Uterus (tissue), 3 donors: ENCODE measurements at regions not wholly inside any gene's neighbourhood (a gene's known extent, or its start where the extent isn't known, plus 50 kb on each side); places are given as distances from the start of the nearest gene placed in this dataset.

ENCODE experiments used
- DNase-seq, 2 donors: peaks; one replicate each; pipeline ENCODE4 v3.0.0-alpha.2; 2019 to 2020
- H3K27ac ChIP-seq, 2 donors: fragments of 200-600 bp; sonication (generic); 1 replicate in 1 of 2; 2 replicates in 1 of 2; pipeline ENCODE4 v1.5.1; 2016 to 2018
- H3K27me3 ChIP-seq, 2 donors: fragments of 200-600 bp; sonication (generic); one replicate each; pipeline ENCODE4 v1.5.1; 2018 to 2019; ENCODE audit warnings: control low read depth in 1 of 2
- H3K36me3 ChIP-seq, 2 donors: fragments of 200-600 bp; sonication (generic); one replicate each; pipeline ENCODE4 v1.5.1; 2019; ENCODE audit warnings: control low read depth in 1 of 2
- H3K4me1 ChIP-seq, 2 donors: fragments of 200-600 bp; sonication (generic); one replicate each; pipeline ENCODE4 v1.5.1; 2018 to 2019; ENCODE audit warnings: control low read depth in 1 of 2
- H3K4me3 ChIP-seq, 2 donors: fragments of 200-600 bp; sonication (generic); 1 replicate in 1 of 2; 2 replicates in 1 of 2; pipeline ENCODE4 v1.5.1; 2018 to 2019; ENCODE audit warnings: mild to moderate bottlenecking in 1 of 2
- H3K9me3 ChIP-seq, 2 donors: fragments of 200-600 bp; sonication (generic); one replicate each; pipeline ENCODE4 v1.5.1; 2019; ENCODE audit warnings: control low read depth in 1 of 2
- POLR2A ChIP-seq, 2 donors: fragments of 450-650 bp; IDR thresholded peaks; one replicate each; pipeline ENCODE4 v1.6.1; 2016; ENCODE audit warnings: antibody characterized with exemption in 2 of 2, mild to moderate bottlenecking in 1 of 2, moderate library complexity in 1 of 2
- intact Hi-C: fragments of 100-400 bp; cut with DNase I; formaldehyde crosslinking; loops from one replicate; pipeline ENCODE4 v1.15.1; 2023; ENCODE audit warnings: low total_unique reads
- TF ChIP-seq, protein P1 (sequence below), 4 experiments: fragments of 200-600 bp in 2 of 4; fragments of 450-650 bp in 2 of 4; sonication (generic) in 2 of 4; IDR thresholded peaks; one replicate each; pipeline ENCODE4 v1.5.1; 2016 to 2019; ENCODE audit warnings: antibody characterized with exemption in 4 of 4, mild to moderate bottlenecking in 2 of 4, moderate library complexity in 1 of 4
- donor health status: DM: yes; HTN: yes; CAD: no.

DNA sequence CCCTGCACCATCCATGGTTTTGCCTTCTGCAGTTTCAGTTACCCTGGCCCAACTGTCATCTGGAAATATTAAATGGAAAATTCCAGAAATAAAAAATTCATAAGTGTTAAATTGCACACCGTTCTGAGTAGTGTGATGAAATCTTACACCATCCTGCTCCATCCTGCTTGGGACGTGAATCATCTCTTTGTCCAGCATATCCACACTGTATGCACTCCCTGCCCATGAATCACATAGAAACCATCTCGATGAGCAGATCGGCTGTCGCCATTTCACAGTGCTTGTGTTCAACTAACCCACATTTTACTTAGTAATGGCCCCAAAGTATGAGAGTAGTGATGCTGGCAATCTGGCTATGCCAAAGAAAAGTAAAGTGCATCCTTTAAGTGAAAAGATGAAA, 105.9 kb upstream of the ID4 start:
- TF ChIP-seq, protein P1, sequence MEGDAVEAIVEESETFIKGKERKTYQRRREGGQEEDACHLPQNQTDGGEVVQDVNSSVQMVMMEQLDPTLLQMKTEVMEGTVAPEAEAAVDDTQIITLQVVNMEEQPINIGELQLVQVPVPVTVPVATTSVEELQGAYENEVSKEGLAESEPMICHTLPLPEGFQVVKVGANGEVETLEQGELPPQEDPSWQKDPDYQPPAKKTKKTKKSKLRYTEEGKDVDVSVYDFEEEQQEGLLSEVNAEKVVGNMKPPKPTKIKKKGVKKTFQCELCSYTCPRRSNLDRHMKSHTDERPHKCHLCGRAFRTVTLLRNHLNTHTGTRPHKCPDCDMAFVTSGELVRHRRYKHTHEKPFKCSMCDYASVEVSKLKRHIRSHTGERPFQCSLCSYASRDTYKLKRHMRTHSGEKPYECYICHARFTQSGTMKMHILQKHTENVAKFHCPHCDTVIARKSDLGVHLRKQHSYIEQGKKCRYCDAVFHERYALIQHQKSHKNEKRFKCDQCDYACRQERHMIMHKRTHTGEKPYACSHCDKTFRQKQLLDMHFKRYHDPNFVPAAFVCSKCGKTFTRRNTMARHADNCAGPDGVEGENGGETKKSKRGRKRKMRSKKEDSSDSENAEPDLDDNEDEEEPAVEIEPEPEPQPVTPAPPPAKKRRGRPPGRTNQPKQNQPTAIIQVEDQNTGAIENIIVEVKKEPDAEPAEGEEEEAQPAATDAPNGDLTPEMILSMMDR (IDR thresholded peaks at IDR 0.05): no peak
- no peak for TF ChIP-seq POLR2A (IDR thresholded peaks at IDR 0.05)
- no peaks in the 10 kb centered on the region for H3K27me3 ChIP-seq
- H3K27ac ChIP-seq: no peak overlapping the region
- H3K36me3 ChIP-seq: no peaks in the 10 kb centered on the region
- no peak overlapping the region for H3K4me3 ChIP-seq
- no peaks in the 10 kb centered on the region for H3K9me3 ChIP-seq
- no peak for DNase-seq
- H3K4me1 ChIP-seq: no peaks in the 10 kb centered on the region
- intact Hi-C loops: no loop called here

DNA sequence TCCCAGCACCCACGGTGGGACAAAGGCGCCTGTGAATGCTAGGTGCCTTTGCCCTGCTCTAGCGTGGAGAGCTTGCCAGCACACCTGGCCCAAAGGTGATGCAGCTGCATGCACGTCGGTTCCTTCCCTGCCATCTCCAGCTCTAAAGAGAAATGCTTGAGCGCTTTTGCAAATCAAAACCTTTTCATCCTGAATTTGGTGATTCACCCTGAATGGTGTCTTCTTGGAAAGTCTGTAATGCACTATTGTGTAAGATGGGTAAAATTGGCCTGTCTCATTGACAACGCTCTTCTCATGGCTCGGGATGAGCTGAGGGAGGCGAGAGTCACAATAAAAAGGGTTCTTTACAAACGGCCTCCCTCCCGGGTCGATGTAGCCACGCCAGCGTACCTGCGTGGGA, 103.1 kb upstream of the ID4 start:
- Histone ChIP-seq H3K36me3 (no peaks in the 10 kb centered on the region), H3K9me3 (no peaks in the 10 kb centered on the region), H3K4me1 (no peaks in the 10 kb centered on the region), H3K4me3 (no peak overlapping the region), H3K27ac (no peak overlapping the region), H3K27me3 (no peaks in the 10 kb centered on the region)
- no peak for DNase-seq
- intact Hi-C loops: no loop called here
- TF ChIP-seq POLR2A (IDR thresholded peaks at IDR 0.05): no peak
- TF ChIP-seq, protein P1 (IDR thresholded peaks at IDR 0.05): no peak

DNA sequence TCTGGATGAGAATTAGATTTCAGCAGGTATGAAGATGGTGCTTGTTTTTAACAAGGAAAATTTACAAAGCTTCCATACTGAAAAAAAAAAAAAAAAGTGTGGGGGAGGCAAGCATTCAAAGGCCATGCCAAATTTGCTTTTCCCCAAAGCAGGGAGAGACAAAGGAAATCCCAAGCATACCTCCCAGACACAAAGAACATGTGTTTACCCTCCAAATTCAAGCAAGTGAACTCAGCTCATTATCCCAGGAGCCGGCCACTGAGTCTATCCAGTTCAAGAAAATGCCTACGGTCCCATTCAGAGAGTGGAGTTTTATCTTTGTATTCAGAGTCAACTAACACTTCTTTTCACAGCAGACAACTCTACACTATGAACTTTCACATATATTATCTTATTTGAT, 102.7 kb upstream of the ID4 start:
- intact Hi-C loops: no loop called here
- DNase-seq: no peak
- Histone ChIP-seq H3K27ac (no peak overlapping the region), H3K4me1 (no peaks in the 10 kb centered on the region), H3K9me3 (no peaks in the 10 kb centered on the region), H3K27me3 (no peaks in the 10 kb centered on the region), H3K4me3 (no peak overlapping the region), H3K36me3 (no peaks in the 10 kb centered on the region)
- TF ChIP-seq, protein P1 (IDR thresholded peaks at IDR 0.05): no peak
- no peak for TF ChIP-seq POLR2A (IDR thresholded peaks at IDR 0.05)

DNA sequence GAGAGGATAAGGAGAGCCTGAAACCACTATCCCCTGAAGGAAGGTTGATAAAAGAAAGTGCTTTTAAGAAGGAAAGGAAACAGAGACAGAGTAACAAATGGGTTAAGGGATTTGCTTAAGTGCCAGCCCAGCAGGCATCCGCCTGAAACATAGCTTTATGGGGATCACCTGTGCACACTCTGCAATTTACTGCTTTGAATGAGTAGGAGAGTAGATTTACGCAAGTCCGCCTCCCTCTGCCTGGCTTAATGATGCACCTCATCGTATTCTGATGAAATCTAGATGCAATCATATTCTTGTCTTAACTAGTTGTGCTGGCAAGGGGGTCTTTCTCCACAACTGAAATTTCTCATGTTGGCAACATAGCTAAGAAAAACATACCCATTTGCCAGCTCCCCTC, 101.1 kb upstream of the ID4 start:
- Histone ChIP-seq H3K4me1 (no peaks in the 10 kb centered on the region), H3K27ac (no peak overlapping the region), H3K9me3 (no peaks in the 10 kb centered on the region), H3K27me3 (no peaks in the 10 kb centered on the region), H3K36me3 (no peaks in the 10 kb centered on the region), H3K4me3 (no peak overlapping the region)
- no peak for DNase-seq
- TF ChIP-seq, protein P1 (IDR thresholded peaks at IDR 0.05): no peak
- no peak for TF ChIP-seq POLR2A (IDR thresholded peaks at IDR 0.05)
- intact Hi-C loops: no loop called here

DNA sequence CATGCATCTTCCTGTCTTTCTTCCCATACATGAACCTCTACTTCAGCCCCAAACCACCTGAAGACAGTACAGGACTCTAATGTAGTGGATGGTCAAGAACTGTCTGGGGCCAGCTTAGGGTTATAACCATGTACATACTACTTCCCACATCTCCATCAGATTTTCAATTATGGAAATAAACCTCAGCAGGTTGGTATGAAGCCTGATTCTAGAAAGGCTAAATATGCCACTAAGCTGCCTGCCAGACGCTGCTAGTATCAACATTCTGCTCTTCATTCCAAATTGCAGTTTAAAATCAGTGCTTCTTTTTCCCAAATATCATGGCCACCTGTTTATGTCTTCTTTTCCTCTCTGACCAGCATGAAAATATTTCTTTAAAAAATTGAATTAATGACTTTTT, 99.2 kb upstream of the ID4 start:
- H3K27ac ChIP-seq: no peak overlapping the region
- TF ChIP-seq POLR2A (IDR thresholded peaks at IDR 0.05): no peak
- TF ChIP-seq, protein P1 (IDR thresholded peaks at IDR 0.05): no peak

More for the DNA sequence above, 99.2 kb upstream of the ID4 start:
- Histone ChIP-seq H3K27me3 (no peaks in the 10 kb centered on the region), H3K4me1 (no peaks in the 10 kb centered on the region), H3K36me3 (no peaks in the 10 kb centered on the region), H3K9me3 (no peaks in the 10 kb centered on the region), H3K4me3 (no peak overlapping the region)
- intact Hi-C loops: no loop called here
- DNase-seq: no peak
